ENCODE measurements at regions not wholly inside any gene's neighbourhood (a gene's known extent, or its start where the extent isn't known, plus 50 kb on each side); places are given as distances from the start of the nearest gene placed in this dataset.

- ChIA-PET CTCF (no interaction called here), POLR2A (no interaction called here)
- Mint-ChIP-seq H3K4me1 (no peaks in the 10 kb centered on the region), H3K27me3 (ENCODE audit: low read depth) (no peaks in the 10 kb centered on the region), H3K4me3 (no peak overlapping the region), H3K36me3 (no peaks in the 10 kb centered on the region), H3K9me3 (no peaks in the 10 kb centered on the region), H3K27ac (no peak overlapping the region)
- TF ChIP-seq EMX1 (CRISPR knock-in tag; IDR thresholded peaks at IDR 0.05) (no peak), NR1H2 (CRISPR knock-in tag; IDR thresholded peaks at IDR 0.05) (no peak), ESRRA (CRISPR knock-in tag; IDR thresholded peaks at IDR 0.05; ENCODE audit: borderline replicate concordance) (no peak), ERG (CRISPR knock-in tag; IDR thresholded peaks at IDR 0.05) (no peak), RELA (CRISPR knock-in tag; IDR thresholded peaks at IDR 0.05; ENCODE audit: borderline replicate concordance) (no peak), FOXK1 (CRISPR knock-in tag; IDR thresholded peaks at IDR 0.05) (no peak), ZNF416 (CRISPR knock-in tag; IDR thresholded peaks at IDR 0.05) (no peak), CBFB (CRISPR knock-in tag; IDR thresholded peaks at IDR 0.05; ENCODE audit: low read depth) (no peak), NR3C1 (CRISPR knock-in tag; conservative IDR thresholded peaks at IDR 0.05; ENCODE audit: low read depth) (no peak), FOXJ3 (CRISPR knock-in tag; IDR thresholded peaks at IDR 0.05; ENCODE audit: borderline replicate concordance) (no peak), ZNF317 (CRISPR knock-in tag; IDR thresholded peaks at IDR 0.05; ENCODE audit: borderline replicate concordance, low read depth) (no peak), SOX15 (CRISPR knock-in tag; IDR thresholded peaks at IDR 0.05) (no peak)
- ATAC-seq, result no peak
- no peak for DNase-seq (ENCODE audit: low spot score)
Measured at GRCh38 chr5:85604786-85605185, 1013.0 kb upstream of the COX7C start.

GRCh38 chr5:85605381-85605780, 1012.4 kb upstream of the COX7C start:
- no peaks in the 10 kb centered on the region for H3K9me3 Mint-ChIP-seq
- ChIA-PET CTCF (no interaction called here), POLR2A (no interaction called here)
- DNase-seq (ENCODE audit: low spot score) (no peak), ATAC-seq (no peak)
- TF ChIP-seq GABPB1 (CRISPR knock-in tag; IDR thresholded peaks at IDR 0.05) (no peak), ZNF138 (CRISPR knock-in tag; conservative IDR thresholded peaks at IDR 0.05) (no peak), CREB1 (CRISPR knock-in tag; IDR thresholded peaks at IDR 0.05) (no peak), FOXJ3 (CRISPR knock-in tag; IDR thresholded peaks at IDR 0.05; ENCODE audit: borderline replicate concordance) (no peak), NR2C2 (CRISPR knock-in tag; IDR thresholded peaks at IDR 0.05) (no peak), IRF2 (CRISPR knock-in tag; IDR thresholded peaks at IDR 0.05; ENCODE audit: borderline replicate concordance, low read depth) (no peak), NFYB (CRISPR knock-in tag; conservative IDR thresholded peaks at IDR 0.05; ENCODE audit: low read depth) (no peak), ESRRA (CRISPR knock-in tag; IDR thresholded peaks at IDR 0.05; ENCODE audit: borderline replicate concordance) (no peak), KAT7 (CRISPR knock-in tag; IDR thresholded peaks at IDR 0.05; ENCODE audit: borderline replicate concordance) (no peak), GRHL2 (CRISPR knock-in tag; IDR thresholded peaks at IDR 0.05; ENCODE audit: insufficient replicate concordance, severe bottlenecking) (no peak), GTF2I (CRISPR knock-in tag; conservative IDR thresholded peaks at IDR 0.05) (no peak), NR1H2 (CRISPR knock-in tag; IDR thresholded peaks at IDR 0.05) (no peak), USF1 (CRISPR knock-in tag; IDR thresholded peaks at IDR 0.05) (no peak), SOX15 (CRISPR knock-in tag; IDR thresholded peaks at IDR 0.05) (no peak), CBFB (CRISPR knock-in tag; IDR thresholded peaks at IDR 0.05; ENCODE audit: low read depth) (no peak), ATF3 (CRISPR knock-in tag; conservative IDR thresholded peaks at IDR 0.05) (no peak), ZNF423 (CRISPR knock-in tag; IDR thresholded peaks at IDR 0.05) (no peak)
- no peaks in the 10 kb centered on the region for H3K4me1 Mint-ChIP-seq
- H3K27ac Mint-ChIP-seq, result no peak overlapping the region
- H3K27me3 Mint-ChIP-seq (ENCODE audit: low read depth), result no peaks in the 10 kb centered on the region
- H3K4me3 Mint-ChIP-seq, result no peak overlapping the region
- H3K36me3 Mint-ChIP-seq, result no peaks in the 10 kb centered on the region

GRCh38 chr5:85614489-85614888, 1003.3 kb upstream of the COX7C start:
- H3K4me3 Mint-ChIP-seq, result no peak overlapping the region
- no peak for ATAC-seq
- TF ChIP-seq ETV6 (CRISPR knock-in tag; IDR thresholded peaks at IDR 0.05) (no peak), GABPB1 (CRISPR knock-in tag; IDR thresholded peaks at IDR 0.05) (no peak), NR3C1 (CRISPR knock-in tag; conservative IDR thresholded peaks at IDR 0.05; ENCODE audit: low read depth) (no peak), ZNF512 (CRISPR knock-in tag; IDR thresholded peaks at IDR 0.05; ENCODE audit: borderline replicate concordance) (no peak), TEAD1 (CRISPR knock-in tag; IDR thresholded peaks at IDR 0.05) (no peak), ERG (CRISPR knock-in tag; IDR thresholded peaks at IDR 0.05) (no peak), ESRRA (CRISPR knock-in tag; IDR thresholded peaks at IDR 0.05; ENCODE audit: borderline replicate concordance) (no peak), ZNF416 (CRISPR knock-in tag; IDR thresholded peaks at IDR 0.05) (no peak)
- no peak overlapping the region for H3K27ac Mint-ChIP-seq
- peaks cover 18% of the 10 kb centered on the region for H3K36me3 Mint-ChIP-seq
- no peak for DNase-seq (ENCODE audit: low spot score)
- H3K9me3 Mint-ChIP-seq, result peaks cover 20% of the 10 kb centered on the region
- ChIA-PET POLR2A (no interaction called here), CTCF (no interaction called here)
- H3K27me3 Mint-ChIP-seq (ENCODE audit: low read depth), result no peaks in the 10 kb centered on the region
- no peaks in the 10 kb centered on the region for H3K4me1 Mint-ChIP-seq
